Brain microvascular endothelial cell (primary cell): ENCODE measurements at regions not wholly inside any gene's neighbourhood (a gene's known extent, or its start where the extent isn't known, plus 50 kb on each side); places are given as distances from the start of the nearest gene placed in this dataset.

Experiments used
- DNase-seq: peaks from one replicate; pipeline ENCODE4 v3.0.0-alpha.2; 2020
- H3K27ac ChIP-seq: fragments of 250-450 bp; sonication (Bioruptor Pico); 2 replicates; pipeline ENCODE4 v1.5.1; 2020; ENCODE audit warnings: mild to moderate bottlenecking, moderate library complexity
- H3K27me3 ChIP-seq: fragments of 250-450 bp; sonication (Bioruptor Pico); replicated peaks from 2 replicates; pipeline ENCODE4 v1.5.1; 2020; ENCODE audit warnings: mild to moderate bottlenecking
- H3K36me3 ChIP-seq: fragments of 250-450 bp; sonication (Bioruptor Pico); replicated peaks from 2 replicates; pipeline ENCODE4 v1.5.1; 2020; ENCODE audit warnings: mild to moderate bottlenecking
- H3K4me3 ChIP-seq: 2 replicates; pipeline ENCODE4 v1.5.1; 2011; ENCODE audit warnings: low read depth, mild to moderate bottlenecking, control low read depth, low read length, moderate library complexity
- CTCF ChIP-seq: IDR thresholded peaks from 2 replicates; pipeline ENCODE4 v1.5.1; 2011; ENCODE audit warnings: low read depth, mild to moderate bottlenecking, moderate library complexity, low read length, control low read depth, inconsistent platforms; ENCODE audit errors: missing control alignments
- in situ Hi-C: cut with HindIII; loops from 2 replicates; pipeline ENCODE4 v1.10.0; 2017; ENCODE audit warnings: low sequenced_read_pairs, low pct_ligation_motif_present

GRCh38 chr3:31157047-31157694, 262.7 kb upstream of the GADL1 start:
- TF ChIP-seq CTCF: no peak
- in situ Hi-C loops: no loop called here
- Histone ChIP-seq H3K4me3 (no peak overlapping the region), H3K27ac (no peak overlapping the region), H3K36me3 (no peaks in the 10 kb centered on the region), H3K27me3 (no peaks in the 10 kb centered on the region)
- DNase-seq: no peak

GRCh38 chr3:31157893-31158620, 263.6 kb upstream of the GADL1 start:
- in situ Hi-C loops: no loop called here
- Histone ChIP-seq H3K4me3 (no peak overlapping the region), H3K27me3 (no peaks in the 10 kb centered on the region), H3K27ac (no peak overlapping the region), H3K36me3 (no peaks in the 10 kb centered on the region)
- no peak for TF ChIP-seq CTCF
- no peak for DNase-seq

GRCh38 chr3:31159331-31160039, 265.0 kb upstream of the GADL1 start:
- Histone ChIP-seq H3K27ac (no peak overlapping the region), H3K27me3 (no peaks in the 10 kb centered on the region), H3K36me3 (no peaks in the 10 kb centered on the region), H3K4me3 (no peak overlapping the region)
- in situ Hi-C loops: no loop called here
- no peak for TF ChIP-seq CTCF
- DNase-seq: no peak

DNA sequence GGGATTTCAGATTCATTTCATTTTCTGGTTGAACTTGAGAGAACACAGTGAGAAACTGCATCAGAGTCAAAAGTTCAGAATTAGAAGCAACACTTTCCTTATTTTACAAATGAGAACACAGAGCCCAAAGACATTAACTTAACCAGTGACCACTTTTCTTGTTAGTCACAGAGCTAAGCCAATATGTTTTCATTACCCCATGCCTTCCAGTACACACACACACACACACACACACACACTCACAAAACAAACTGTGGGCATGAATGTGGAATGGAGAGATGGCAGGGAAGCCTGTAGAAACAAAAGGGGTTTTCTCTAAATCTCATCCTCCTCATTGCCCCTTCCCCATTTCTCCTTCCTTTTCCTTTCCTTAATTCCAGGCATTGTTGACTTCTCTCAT, 267.4 kb upstream of the GADL1 start:
- no peaks in the 10 kb centered on the region for H3K36me3 ChIP-seq
- in situ Hi-C loops: no loop called here
- H3K4me3 ChIP-seq: no peak overlapping the region
- no peak for TF ChIP-seq CTCF
- no peak overlapping the region for H3K27ac ChIP-seq
- no peak for DNase-seq
- H3K27me3 ChIP-seq: no peaks in the 10 kb centered on the region

DNA sequence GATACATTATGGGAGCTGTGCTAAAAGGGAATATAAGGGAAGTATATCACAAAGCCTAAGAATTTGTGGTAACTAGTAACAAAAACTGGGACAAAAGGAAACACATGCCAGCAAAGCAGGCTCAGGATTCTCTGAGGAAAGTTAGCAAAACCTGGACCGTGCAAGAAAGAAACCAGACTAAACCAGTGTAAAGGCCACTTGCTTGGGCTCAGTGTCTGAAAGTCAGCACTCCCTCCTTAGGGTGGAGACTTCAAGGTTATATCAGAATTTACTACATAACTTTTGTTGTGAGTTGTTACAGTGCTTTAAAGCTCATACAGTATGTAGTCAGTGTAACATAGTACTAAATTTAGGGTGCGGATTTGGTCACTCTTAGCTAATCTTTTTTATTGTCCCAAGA, 269.9 kb upstream of the GADL1 start:
- DNase-seq: no peak
- in situ Hi-C loops: no loop called here
- Histone ChIP-seq H3K36me3 (no peaks in the 10 kb centered on the region), H3K27ac (no peak overlapping the region), H3K27me3 (no peaks in the 10 kb centered on the region), H3K4me3 (no peak overlapping the region)
- TF ChIP-seq CTCF: no peak
